Left colon (tissue), 2 donors: ENCODE measurements at regions not wholly inside any gene's neighbourhood (a gene's known extent, or its start where the extent isn't known, plus 50 kb on each side); places are given as distances from the start of the nearest gene placed in this dataset.
"Not testable (repeated sequence)": the region's sequence is repeated elsewhere in the genome, so short reads cannot be mapped to it uniquely, and the experiment has no call there.

ENCODE experiments used
- ATAC-seq: fragments of 200-7000 bp; cut with Tn5 transposase; one replicate; pipeline ENCODE4 v1.9.1; 2020; ENCODE audit warnings: mild to moderate bottlenecking, moderate library complexity
- DNase-seq, 2 donors: peaks; one replicate each; pipeline ENCODE4 v3.0.0-alpha.2; 2020
- intact Hi-C, 2 donors: fragments of 100-400 bp; cut with DNase I in 1 of 2; cut with micrococcal nuclease in 1 of 2; formaldehyde crosslinking; loops; one replicate each; pipeline versions ENCODE4 v1.11.2 to v1.14.0; 2022; cut with DNase I, micrococcal nuclease
- donor health status: DM: no; HTN: no; CAD: no.
- donor health status: DM: yes; HTN: yes; CAD: no.

DNA sequence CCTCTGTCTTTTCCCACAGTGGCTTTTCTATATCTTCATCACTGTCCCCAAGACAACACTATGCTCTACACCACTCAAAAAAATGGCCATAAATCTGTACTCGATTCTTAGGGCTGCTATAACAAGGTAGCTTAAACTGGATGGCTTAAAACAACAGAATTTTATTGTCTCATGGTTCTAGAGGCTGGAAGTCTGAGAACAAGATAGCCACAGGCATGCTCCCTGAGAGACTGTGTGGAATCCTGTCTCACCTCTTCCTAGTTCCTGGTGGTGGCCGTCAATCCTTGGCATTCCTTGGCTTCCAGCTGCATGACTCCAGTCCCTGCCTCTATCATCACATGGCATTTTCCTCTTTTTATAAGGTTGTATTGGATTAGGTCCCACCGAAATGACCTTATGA is 70.7 kb upstream of the DCLK2 start:
- no peak for ATAC-seq
- no peak for DNase-seq
- intact Hi-C loops = loop anchor here in 1 of 2 donors (10.0 kb wide), 1 partner anchor 207 kb away; no protein-coding TSS in a partner anchor

DNA sequence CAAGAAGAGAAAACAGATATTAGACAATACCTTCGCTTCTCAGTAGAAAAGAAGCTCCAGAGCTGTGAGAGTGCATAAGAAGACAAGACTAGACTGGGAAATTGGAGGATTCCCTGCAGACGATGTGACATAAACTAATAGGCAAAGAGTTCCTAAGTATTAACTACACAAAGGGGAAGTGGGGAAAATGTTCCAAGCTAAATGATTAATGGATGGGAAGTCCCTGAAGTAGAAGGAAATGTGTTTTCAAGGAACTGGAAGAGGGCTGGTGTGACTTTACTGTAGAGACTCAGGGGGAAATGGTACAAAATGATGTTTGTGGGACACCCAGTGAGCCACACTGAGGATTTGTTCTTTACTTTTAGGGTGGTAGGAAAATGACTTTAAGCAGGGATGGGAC is 69.7 kb upstream of the DCLK2 start:
- intact Hi-C loops = loop anchor here in 1 of 2 donors (10.0 kb wide), 1 partner anchor 206 kb away; no protein-coding TSS in a partner anchor
- DNase-seq = no peak
- ATAC-seq = no peak

DNA sequence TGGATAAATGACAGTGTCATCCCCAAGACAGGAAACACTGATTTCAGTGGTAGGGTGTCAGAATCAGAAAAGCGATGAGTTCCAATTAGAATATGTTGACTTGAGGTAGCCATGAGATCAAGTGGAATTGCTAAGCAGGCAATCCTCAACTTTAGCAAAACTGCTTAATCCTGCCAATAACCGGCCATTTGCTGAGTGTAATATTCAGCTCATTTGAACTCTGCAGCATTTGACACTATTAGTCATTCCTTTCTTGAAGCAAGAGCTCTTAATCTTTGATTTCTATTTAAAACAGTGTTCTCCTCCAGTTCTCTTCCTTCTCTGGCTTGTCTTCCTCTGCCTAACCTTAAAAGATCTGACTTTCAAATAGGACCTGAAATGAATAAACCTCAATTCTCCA is 68.7 kb upstream of the DCLK2 start:
- no peak for ATAC-seq
- DNase-seq = no peak
- intact Hi-C loops = loop anchor here in 1 of 2 donors (10.0 kb wide), 1 partner anchor 205 kb away; no protein-coding TSS in a partner anchor

DNA sequence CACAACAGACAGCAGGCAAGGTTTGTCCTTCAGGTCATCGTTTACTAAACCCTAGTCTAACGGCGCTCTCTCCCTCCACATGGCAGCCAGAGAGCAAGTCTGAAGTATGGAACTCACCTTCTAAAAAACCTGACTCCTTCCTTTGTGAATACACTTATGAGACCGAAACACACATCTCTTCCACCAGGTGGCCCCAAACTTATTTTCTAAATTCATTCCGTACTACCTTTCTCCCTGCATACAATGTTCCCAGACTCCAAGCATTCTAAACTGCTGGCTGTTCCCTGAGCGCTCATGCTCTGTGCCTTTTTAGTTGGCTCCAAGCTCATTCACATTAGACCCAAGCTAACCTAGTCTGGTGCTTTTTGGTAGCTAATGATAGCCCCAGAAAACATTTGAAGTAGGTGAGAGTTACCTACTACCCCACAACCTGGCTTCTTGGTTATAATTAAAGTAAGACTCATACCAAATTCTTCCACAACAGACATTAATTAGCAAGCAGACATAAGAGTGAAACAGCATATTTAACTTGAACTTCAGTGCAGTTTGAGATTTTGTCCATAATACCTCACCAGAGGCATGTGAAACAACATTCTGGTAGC is 67.6 kb upstream of the DCLK2 start:
- intact Hi-C loops = loop anchor here in 1 of 2 donors (10.0 kb wide), 1 partner anchor 234 kb away; no protein-coding TSS in a partner anchor
- peak; percentile 91 for ATAC-seq
- DNase-seq = peak in 1 of 2 donors; percentile 49

DNA sequence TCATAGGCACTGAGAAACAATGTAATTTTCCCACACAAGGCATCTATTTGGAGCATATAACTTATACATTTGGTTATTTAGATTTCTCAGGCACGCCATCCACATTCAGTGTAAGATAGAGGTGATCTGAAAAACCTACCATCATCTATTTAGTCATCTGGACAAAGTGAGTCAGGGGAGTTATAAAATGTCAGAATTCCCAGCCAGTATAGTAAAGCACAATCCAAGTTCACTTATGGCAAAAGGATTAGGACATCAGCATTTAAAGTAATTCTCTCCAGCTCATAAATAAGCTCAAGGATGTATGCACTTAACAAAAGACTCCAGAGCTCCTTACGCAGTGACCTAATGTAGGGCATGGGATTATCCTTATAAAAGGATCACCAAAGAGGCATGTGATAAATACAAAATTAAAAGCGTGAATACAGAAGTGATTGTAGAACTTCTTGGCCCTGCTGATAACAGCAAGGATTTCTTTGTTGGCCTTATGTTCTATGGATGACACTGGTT is 65.3 kb upstream of the DCLK2 start:
- ATAC-seq (no peak), DNase-seq (no peak)
- intact Hi-C loops = loop anchor here in 1 of 2 donors (10.0 kb wide), 1 partner anchor 232 kb away; no protein-coding TSS in a partner anchor

DNA sequence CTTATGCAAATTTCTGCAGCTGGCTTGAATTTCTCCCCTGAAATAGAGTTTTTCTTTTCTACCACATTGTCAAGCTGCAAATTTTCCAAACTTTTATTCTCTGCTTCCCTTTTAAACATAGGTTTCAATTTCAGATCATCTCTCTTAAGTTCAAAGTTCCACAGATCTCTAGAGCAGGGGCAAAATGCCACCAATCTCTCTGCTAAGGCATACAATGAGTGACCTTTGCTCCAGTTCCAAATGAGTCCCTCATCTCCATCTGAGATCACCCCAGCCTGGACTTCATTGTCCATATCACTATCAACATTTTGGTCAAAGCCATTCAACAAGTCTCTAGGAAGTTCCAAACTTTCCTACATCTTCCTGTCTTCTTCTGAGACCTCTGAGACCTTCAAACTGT is 62.3 kb upstream of the DCLK2 start:
- DNase-seq, ATAC-seq: not testable (repeated sequence)
- intact Hi-C loops = loop anchor here in 1 of 2 donors (10.0 kb wide), 1 partner anchor 229 kb away; no protein-coding TSS in a partner anchor

DNA sequence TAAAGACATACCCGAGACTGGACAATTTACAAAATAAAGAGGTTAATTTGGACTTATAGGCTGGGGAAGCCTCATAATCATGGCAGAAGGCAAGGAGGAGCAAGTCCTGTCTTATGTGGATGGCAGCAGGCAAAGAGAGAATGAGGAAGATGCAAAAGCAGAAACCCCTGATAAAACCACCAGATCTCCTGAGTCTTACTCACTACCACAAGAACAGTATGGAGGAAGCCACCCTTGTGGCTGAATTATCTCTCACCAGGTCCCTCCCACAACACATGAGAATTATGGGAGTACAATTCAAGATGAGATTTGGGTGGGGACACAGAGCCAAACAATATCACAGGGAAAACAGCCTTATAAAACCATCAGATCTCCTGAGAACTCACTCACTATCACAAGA is 61.6 kb upstream of the DCLK2 start:
- intact Hi-C loops = loop anchor here in 1 of 2 donors (10.0 kb wide), 1 partner anchor 228 kb away; no protein-coding TSS in a partner anchor
- DNase-seq, ATAC-seq: not testable (repeated sequence)

DNA sequence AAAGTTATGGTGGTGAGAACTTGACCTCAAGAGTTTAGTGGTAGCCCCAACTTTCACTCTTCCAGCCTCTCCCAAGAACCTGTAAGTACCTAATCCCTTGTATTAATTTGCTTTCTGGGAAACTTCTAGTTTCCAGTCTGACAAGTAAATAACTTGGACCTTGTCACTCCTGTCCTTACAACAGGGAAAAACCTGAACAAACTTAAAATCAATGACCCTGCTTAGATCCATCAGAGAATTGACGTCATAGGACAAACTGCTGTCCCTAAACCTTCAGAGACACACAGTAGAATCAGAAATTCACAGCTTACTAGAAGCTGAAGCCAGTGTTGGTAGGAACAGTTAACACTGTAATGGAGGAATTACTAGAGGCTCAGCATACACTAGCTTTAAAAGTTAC is 60.0 kb upstream of the DCLK2 start:
- intact Hi-C loops = loop anchor here in 1 of 2 donors (10.0 kb wide), 1 partner anchor 227 kb away; no protein-coding TSS in a partner anchor
- ATAC-seq = no peak

DNA sequence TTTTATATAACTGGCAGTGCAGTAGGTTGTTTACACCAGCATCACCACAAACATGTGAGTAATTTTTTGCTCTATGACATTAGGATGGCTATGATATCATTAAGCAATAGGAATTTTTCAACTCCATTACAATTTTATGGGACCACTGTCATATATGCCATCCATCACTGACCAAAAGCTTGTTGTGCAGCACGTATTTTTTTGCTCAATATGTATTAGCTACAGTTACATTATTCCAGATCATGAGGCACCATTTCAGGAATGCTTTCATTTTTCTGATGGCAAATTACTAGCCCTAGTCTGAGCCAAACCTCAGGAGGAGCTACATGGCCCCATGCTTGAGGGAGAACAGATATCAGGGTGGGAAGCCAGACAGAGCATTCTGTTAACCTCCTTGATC is 56.8 kb upstream of the DCLK2 start:
- intact Hi-C loops = no loop called here
- ATAC-seq (no peak), DNase-seq (no peak)

More for the DNA sequence above, 60.0 kb upstream of the DCLK2 start:
- no peak for DNase-seq

DNA sequence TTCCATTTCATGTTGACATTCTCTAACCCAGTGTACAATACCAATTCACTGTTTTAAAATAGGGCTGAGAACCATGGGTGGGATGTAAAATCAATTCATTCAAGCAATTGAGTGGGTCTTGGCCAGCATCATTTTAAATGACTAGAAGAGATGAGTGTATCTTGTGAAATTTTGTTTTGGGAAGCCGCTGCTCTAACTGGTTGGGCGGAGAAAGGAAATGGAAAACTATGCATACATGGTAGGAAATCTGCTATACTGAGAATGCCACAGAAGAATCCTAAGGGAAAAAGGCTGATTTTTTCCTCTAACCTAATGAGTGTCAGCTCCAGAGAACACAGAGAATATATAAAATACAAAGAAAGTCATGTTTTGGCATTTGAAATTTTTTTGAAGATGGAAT is 54.8 kb upstream of the DCLK2 start:
- DNase-seq (no peak), ATAC-seq (no peak)
- intact Hi-C loops = no loop called here

DNA sequence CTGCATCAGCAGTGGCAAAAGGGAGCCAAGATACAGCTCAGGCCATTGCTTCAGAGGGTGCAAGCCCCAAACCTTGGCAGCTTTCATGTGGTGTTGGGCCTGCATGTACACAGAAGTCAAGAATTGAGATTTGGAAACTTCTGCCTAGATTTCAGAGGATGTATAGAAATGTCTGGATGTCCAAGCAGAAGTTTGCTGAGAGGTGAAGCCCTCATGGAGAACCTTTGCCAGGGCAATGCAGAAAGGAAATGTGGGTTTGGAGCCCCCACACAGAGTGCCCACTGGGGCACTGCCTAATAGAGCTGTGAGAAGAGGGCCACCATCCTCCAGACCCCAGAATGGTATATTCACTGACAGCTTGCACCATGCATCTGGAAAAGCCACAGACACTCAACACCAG is 51.3 kb upstream of the DCLK2 start:
- DNase-seq, intact Hi-C loops: not testable (repeated sequence)

More for the DNA sequence above, 51.3 kb upstream of the DCLK2 start:
- not testable (repeated sequence) for ATAC-seq
